AG10803 (cell line): ENCODE measurements at regions not wholly inside any gene's neighbourhood (a gene's known extent, or its start where the extent isn't known, plus 50 kb on each side); places are given as distances from the start of the nearest gene placed in this dataset.

Experiments
- DNase-seq: peaks from one replicate; pipeline ENCODE4 v3.0.0; 2010; ENCODE audit warnings: low read depth
- H3K4me3 ChIP-seq: 2 replicates; pipeline ENCODE4 v1.5.1; 2011; ENCODE audit warnings: mild to moderate bottlenecking, low read length, control low read depth
- CTCF ChIP-seq: conservative IDR thresholded peaks from 2 replicates; pipeline ENCODE4 v1.5.1; 2011; ENCODE audit warnings: mild to moderate bottlenecking, low read length, control low read depth, inconsistent platforms

GRCh38 chr10:28137907-28138880 lies 139.3 kb upstream of the ODAD2 start:
- no peak for TF ChIP-seq CTCF
- DNase-seq = peak; percentile 82
- H3K4me3 ChIP-seq = no peak overlapping the region

- DNase-seq = peak; percentile 34
- peak; percentile 40 for TF ChIP-seq CTCF
- H3K4me3 ChIP-seq = no peak overlapping the region
These were observed 136.4 kb upstream of the ODAD2 start for GRCh38 chr10:28135258-28135657.

- H3K4me3 ChIP-seq = no peak overlapping the region
- no peak for TF ChIP-seq CTCF
- peak; percentile 73 for DNase-seq
These were observed 131.4 kb upstream of the ODAD2 start for GRCh38 chr10:28130267-28130666.

GRCh38 chr10:28127881-28128280 lies 129.0 kb upstream of the ODAD2 start:
- DNase-seq = no peak
- TF ChIP-seq CTCF = no peak
- H3K4me3 ChIP-seq = no peak overlapping the region

- no peak for TF ChIP-seq CTCF
- peak; percentile 89 for DNase-seq
- no peak overlapping the region for H3K4me3 ChIP-seq
These were observed 126.8 kb upstream of the ODAD2 start for GRCh38 chr10:28125701-28126100.

- H3K4me3 ChIP-seq = no peak overlapping the region
- TF ChIP-seq CTCF = no peak
- no peak for DNase-seq
These were observed 121.9 kb upstream of the ODAD2 start for GRCh38 chr10:28120795-28121194.

- TF ChIP-seq CTCF = no peak
- H3K4me3 ChIP-seq = no peak overlapping the region
- peak; percentile 34 for DNase-seq
These were observed 121.3 kb upstream of the ODAD2 start for GRCh38 chr10:28120043-28120749.
